ENCODE measurements at regions not wholly inside any gene's neighbourhood (a gene's known extent, or its start where the extent isn't known, plus 50 kb on each side); places are given as distances from the start of the nearest gene placed in this dataset.

GRCh38 chr5:136430081-136430480 is 64.7 kb upstream of the TRPC7 start:
- H3K27me3 ChIP-seq, result no peaks in the 10 kb centered on the region
- H3K9ac ChIP-seq, result no peak overlapping the region
- H3K36me3 ChIP-seq, result no peaks in the 10 kb centered on the region
- Mint-ChIP-seq H3K36me3 (no peaks in the 10 kb centered on the region), H3K4me1 (no peaks in the 10 kb centered on the region), H3K27me3 (ENCODE audit: insufficient read depth, low read depth) (no peaks in the 10 kb centered on the region), H3K4me3 (no peak overlapping the region), H3K9me3 (no peaks in the 10 kb centered on the region), H3K27ac (no peak overlapping the region)
- H2AFZ ChIP-seq (replicated peaks), result no peak overlapping the region
- H4K20me1 ChIP-seq (ENCODE audit: low read depth), result no peaks in the 10 kb centered on the region
- H3F3A ChIP-seq (ENCODE audit: low read depth), result no peaks in the 10 kb centered on the region
- H3K79me2 ChIP-seq (ENCODE audit: low read depth), result no peaks in the 10 kb centered on the region
- no peak overlapping the region for H3K27ac ChIP-seq
- DNase-seq (ENCODE audit: low spot score), result no peak
- H3K9me3 ChIP-seq (ENCODE audit: low read depth), result no peaks in the 10 kb centered on the region
- no peak overlapping the region for H3K4me3 ChIP-seq
- no peak overlapping the region for H3K4me2 ChIP-seq
- H3K4me1 ChIP-seq, result no peaks in the 10 kb centered on the region
- TF ChIP-seq EZH2 (IDR thresholded peaks at IDR 0.05), result no peak
- TF ChIP-seq CTCF (IDR thresholded peaks at IDR 0.05), result no peak
- no peak for TF ChIP-seq EZH2phosphoT487 (IDR thresholded peaks at IDR 0.05)

DNA sequence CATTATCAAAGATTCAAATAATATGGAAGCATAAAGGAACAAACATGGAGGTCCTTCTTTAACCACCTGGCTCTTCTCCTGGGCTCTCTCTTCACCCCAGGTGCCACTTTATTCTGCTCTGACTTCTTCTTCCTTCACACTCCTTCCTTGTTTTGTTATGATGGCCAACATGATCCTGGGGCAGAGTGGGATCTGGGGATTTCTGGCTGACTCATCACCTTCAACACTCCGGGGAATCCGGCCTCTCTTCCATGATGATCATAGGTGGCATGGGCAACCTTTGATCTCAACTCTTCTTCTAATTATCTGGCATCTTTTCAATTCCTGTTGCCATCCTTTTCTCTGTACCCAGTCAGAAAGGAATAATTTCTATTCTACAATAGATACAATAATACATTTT is 62.1 kb upstream of the TRPC7 start:
- no peaks in the 10 kb centered on the region for H3K9me3 ChIP-seq (ENCODE audit: low read depth)
- H3K4me3 ChIP-seq, result no peak overlapping the region
- TF ChIP-seq EZH2phosphoT487 (IDR thresholded peaks at IDR 0.05) (no peak), CTCF (IDR thresholded peaks at IDR 0.05) (no peak), EZH2 (IDR thresholded peaks at IDR 0.05) (no peak)
- no peak overlapping the region for H2AFZ ChIP-seq (replicated peaks)
- H3K4me1 ChIP-seq, result no peaks in the 10 kb centered on the region
- no peaks in the 10 kb centered on the region for H4K20me1 ChIP-seq (ENCODE audit: low read depth)
- H3K9me3 Mint-ChIP-seq, result no peaks in the 10 kb centered on the region
- no peak overlapping the region for H3K27ac Mint-ChIP-seq
- no peak overlapping the region for H3K4me2 ChIP-seq
- no peaks in the 10 kb centered on the region for H3K36me3 Mint-ChIP-seq
- H3K9ac ChIP-seq, result no peak overlapping the region
- no peak overlapping the region for H3K4me3 Mint-ChIP-seq
- no peaks in the 10 kb centered on the region for H3K27me3 Mint-ChIP-seq (ENCODE audit: insufficient read depth, low read depth)
- DNase-seq (ENCODE audit: low spot score), result no peak
- H3K27ac ChIP-seq, result no peak overlapping the region
- H3K4me1 Mint-ChIP-seq, result no peaks in the 10 kb centered on the region
- H3F3A ChIP-seq (ENCODE audit: low read depth), result no peaks in the 10 kb centered on the region
- no peaks in the 10 kb centered on the region for H3K79me2 ChIP-seq (ENCODE audit: low read depth)
- no peaks in the 10 kb centered on the region for H3K27me3 ChIP-seq
- no peaks in the 10 kb centered on the region for H3K36me3 ChIP-seq

GRCh38 chr5:136425921-136426320 is 60.6 kb upstream of the TRPC7 start:
- Histone ChIP-seq H3K4me3 (no peak overlapping the region), H3K27ac (no peak overlapping the region), H3K4me2 (no peak overlapping the region), H3K9ac (no peak overlapping the region), H3K79me2 (ENCODE audit: low read depth) (no peaks in the 10 kb centered on the region), H4K20me1 (ENCODE audit: low read depth) (no peaks in the 10 kb centered on the region), H3K36me3 (no peaks in the 10 kb centered on the region), H3K27me3 (no peaks in the 10 kb centered on the region), H3K9me3 (ENCODE audit: low read depth) (no peaks in the 10 kb centered on the region), H3K4me1 (no peaks in the 10 kb centered on the region), H3F3A (ENCODE audit: low read depth) (no peaks in the 10 kb centered on the region), H2AFZ (replicated peaks) (no peak overlapping the region)
- Mint-ChIP-seq H3K27ac (no peak overlapping the region), H3K4me3 (no peak overlapping the region), H3K4me1 (no peaks in the 10 kb centered on the region), H3K27me3 (ENCODE audit: insufficient read depth, low read depth) (no peaks in the 10 kb centered on the region), H3K9me3 (no peaks in the 10 kb centered on the region), H3K36me3 (no peaks in the 10 kb centered on the region)
- no peak for TF ChIP-seq CTCF (IDR thresholded peaks at IDR 0.05)
- TF ChIP-seq EZH2 (IDR thresholded peaks at IDR 0.05), result no peak
- TF ChIP-seq EZH2phosphoT487 (IDR thresholded peaks at IDR 0.05), result no peak
- no peak for DNase-seq (ENCODE audit: low spot score)

Data from neural progenitor cell (in vitro differentiated cells).